ENCODE measurements at regions not wholly inside any gene's neighbourhood (a gene's known extent, or its start where the extent isn't known, plus 50 kb on each side); places are given as distances from the start of the nearest gene placed in this dataset.

DNA sequence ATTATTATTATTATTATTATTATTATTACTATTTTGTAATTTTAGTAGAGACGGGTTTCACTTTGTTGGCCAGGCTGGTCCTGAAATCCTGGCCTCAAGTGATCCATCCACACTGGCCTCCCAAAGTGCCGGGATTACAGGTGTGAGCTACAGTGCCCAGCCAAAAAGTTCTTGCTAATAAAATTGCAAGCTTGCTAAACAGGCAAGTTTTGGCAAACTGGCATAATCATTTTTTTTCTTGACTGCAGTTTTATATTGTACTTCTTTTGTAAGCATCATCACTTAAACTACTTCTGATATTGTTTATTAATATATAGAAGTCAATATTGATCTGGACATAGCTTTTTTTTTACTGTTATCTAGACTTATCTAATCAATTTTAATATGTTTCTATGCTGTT lies 536.4 kb downstream of the LRFN5 start:
- no peak for DNase-seq

GRCh38 chr14:42141328-42141727 lies 534.7 kb downstream of the LRFN5 start:
- DNase-seq, result no peak

DNA sequence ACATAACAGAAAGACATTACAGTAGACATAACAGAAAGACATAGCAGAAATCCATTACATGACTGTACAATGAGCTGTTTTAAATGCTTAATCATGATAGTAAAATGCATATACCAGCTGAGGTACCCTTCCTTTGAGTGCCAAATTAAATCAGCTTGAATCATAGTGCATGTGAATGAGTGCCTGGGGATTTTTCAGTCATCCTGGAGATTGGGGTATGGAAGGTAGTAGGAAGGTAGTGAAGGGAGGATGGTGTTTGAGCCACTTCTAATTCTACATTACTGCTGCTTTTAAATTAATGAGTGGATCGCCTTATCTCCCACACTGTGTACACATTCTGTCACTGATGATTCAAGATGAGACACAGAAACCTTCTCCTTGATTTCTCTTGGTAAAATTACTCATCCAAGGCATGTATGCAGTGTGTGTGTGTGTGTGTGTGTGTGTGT lies 534.2 kb downstream of the LRFN5 start:
- DNase-seq, result no peak

DNA sequence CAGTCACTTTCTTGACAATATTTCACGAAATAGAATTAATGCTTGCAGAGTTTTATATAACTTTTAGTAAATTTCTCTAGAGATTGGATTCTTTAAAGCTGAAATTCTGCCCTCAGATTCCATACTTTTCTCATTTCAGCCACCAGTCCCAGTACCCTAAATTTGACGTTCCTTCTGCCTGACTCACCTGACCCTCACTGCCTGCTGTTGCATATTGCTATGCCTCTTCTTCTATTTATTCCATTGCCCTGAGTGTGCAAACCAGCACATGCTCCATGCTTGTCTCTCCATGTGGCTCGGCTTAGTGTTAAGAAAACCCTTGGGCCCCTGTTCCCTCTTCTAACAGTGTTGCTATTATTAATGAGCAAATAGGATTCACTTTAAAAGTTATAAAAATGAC lies 533.3 kb downstream of the LRFN5 start:
- DNase-seq, result no peak

DNA sequence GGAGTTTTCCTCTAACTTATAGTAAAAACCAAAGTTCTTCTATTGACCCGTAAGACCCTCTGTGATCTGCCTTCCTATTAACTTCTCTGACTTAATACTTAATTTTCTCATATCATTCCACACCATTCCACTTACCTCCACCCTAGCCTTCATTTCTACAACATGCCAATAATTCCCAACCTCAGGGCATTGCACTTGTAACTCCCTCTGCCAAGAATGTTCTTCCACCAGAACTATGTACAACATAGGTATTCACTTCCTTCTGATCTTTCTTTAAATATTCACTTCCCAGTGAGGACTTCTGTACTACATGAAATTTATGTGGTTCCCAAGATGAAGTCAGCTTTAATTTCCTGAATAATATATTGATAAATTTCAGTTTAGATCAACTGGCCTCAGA lies 531.7 kb downstream of the LRFN5 start:
- DNase-seq, result no peak

GRCh38 chr14:42130815-42131214 lies 524.1 kb downstream of the LRFN5 start:
- DNase-seq, result no peak

GRCh38 chr14:42123526-42123925 lies 516.9 kb downstream of the LRFN5 start:
- DNase-seq, result no peak

GRCh38 chr14:42113358-42114069 lies 506.8 kb downstream of the LRFN5 start:
- DNase-seq, result no peak

DNA sequence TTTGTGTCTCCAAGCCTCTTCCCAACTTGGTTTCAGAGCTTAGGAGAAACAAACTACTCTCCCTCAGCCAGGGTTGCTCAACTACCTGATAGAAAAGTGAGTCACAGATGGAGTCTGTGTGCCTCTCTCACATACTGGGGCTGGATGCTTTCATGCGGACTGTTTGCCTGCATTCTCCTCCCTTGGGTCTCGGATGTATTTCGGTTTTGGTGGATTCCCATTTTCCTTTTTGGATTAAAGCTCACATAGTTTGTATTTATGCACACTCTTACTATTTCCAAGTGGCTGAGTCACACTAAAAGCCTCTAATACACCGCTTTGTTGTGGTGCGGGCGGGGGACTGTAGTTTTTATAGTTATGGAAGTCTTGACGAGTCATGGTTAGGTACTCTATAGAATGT lies 505.4 kb downstream of the LRFN5 start:
- DNase-seq, result no peak

DNA sequence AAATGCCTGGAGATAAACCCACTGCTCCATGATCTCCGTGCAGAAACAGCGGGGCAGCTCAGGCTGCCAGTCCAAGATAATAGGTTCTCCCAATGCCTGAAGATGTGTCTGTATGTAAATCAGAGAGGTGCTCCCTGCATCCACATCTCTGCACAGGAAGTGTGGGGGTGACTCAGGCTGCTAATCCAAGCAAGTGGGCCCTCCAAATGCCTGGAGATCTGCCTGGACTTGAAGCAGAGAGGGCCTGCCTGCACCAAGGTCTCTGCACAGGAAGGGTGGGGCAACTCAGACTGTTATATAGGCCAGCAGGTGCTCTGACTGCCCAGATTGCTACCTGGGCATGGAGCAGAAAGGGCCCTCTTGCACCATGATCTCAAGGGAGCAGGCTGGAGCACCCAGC lies 504.7 kb downstream of the LRFN5 start:
- DNase-seq, result no peak

- DNase-seq, result no peak
Measured at GRCh38 chr14:42110167-42110566, 503.5 kb downstream of the LRFN5 start.

DNA sequence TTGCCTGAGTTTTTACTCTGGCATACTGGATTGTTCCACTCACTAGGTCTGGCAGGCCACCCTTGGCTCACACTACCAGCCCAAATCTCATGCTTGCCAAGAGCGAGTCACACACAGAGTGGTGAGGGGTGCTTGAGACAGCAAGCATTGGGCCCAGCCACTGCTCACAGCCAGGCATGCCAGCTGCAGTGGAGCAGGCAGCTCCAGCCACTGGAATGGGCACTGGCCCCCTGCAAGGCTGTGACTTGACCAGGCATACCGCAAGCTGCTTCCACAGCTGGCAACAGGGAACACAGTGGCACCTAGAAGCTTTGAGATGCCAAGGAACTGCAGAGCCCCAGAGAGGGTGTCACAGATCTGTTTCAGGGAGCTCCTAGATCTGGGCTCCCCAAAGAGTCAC lies 488.5 kb downstream of the LRFN5 start:
- no peak for DNase-seq

DNA sequence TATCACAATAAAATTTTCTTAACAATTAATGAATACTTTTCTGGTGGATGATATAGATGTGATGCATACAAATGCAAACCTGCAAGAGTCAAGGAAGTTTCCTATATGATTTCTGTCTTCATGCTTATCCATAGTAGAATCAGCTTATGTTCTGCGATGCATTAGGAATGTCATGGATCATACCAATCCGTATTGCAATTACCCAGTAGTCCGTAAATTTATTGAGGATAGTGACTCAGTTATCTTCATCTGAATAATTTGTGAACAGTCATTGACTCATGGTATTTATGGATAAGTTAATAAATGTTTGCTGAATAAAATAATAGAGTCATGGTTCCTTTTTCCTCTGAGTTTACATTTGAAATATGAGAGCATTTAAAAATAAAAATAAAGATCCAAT lies 483.4 kb downstream of the LRFN5 start:
- no peak for DNase-seq

GRCh38 chr14:42079911-42080310 lies 473.2 kb downstream of the LRFN5 start:
- no peak for DNase-seq

DNA sequence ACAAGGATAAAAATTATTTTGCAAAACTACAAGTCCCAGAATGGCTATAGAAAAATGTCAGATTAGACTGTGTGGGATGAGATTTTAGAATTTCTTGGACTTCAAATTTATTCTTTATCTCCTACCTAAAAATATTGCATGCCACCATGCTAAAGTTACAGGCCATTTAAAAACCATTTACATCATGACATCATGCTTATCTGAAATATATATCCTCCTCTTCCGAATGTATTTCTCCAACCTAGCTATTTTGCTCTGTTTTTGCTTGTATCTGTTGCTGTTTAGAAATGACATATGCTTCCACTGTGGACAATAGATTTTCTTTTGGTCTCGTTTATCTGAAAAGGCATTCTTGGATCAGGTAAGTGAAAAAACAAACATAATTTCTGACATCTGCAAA lies 471.7 kb downstream of the LRFN5 start:
- DNase-seq, result no peak

DNA sequence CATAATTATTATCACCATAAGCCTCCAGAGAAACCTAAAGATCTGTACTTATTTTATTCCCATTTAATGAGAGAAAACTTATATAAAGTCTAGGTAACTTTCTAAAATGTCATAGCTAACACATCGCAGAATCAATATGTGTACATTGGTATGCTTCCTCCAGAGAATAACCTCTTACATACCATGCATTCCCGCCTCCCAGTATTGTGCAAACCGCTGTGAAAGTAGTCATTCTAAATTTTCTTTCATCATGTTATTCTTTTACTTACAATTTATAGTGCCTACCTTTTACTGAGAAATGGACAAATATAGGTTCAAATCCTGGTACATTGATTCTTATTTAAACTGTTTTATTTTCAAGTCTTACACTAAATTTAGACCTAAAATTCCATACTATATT lies 463.4 kb downstream of the LRFN5 start:
- DNase-seq, result no peak

DNA sequence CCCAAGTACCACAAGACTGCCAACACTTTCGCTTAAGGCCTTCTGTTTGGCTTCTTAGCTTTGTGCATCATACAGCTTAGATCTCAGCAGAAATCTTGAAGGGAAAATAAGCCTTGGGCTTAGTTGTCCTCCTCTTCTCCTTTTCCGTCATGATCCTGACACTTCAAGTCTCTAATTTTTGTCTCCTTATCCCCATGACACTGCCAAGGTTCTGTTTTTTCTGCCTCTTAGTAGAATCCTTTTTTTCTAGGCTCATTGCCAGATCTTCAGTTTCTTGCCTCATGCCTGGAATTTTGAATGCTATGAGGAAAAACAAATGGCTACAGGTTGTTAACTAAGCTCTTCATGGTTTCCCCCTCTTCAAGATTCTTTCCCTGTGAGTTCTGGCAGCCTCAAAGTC lies 450.4 kb downstream of the LRFN5 start:
- DNase-seq, result no peak

DNA sequence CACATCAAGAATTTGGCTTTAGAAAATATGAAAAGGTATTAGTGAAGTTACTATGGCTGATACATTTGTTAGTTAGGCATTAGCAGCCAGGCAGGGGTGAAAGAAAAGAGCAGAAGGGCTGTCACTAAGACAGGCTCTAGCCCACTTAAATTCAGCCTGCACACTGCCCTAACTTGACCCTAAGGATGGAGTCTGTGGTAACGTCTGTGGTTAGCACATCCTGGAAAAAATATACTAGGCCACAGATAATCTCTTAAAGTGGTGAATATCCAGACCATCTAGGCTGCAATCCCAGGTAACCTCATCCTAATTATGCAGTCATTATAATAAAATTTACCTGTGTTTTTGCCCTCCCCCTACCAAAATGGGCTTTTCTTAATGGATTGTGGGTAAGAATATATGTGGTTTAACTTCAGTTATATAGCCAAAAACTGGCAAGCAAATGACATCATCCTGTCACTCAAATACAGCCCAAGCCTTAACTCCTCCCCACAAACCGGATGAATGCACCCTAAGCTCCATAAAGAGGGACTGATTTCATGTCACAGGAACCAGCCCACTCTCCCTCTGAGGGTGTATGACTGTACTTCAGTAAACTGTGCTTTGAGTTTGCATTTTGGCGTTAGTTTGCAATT lies 440.9 kb downstream of the LRFN5 start:
- DNase-seq, result no peak

DNA sequence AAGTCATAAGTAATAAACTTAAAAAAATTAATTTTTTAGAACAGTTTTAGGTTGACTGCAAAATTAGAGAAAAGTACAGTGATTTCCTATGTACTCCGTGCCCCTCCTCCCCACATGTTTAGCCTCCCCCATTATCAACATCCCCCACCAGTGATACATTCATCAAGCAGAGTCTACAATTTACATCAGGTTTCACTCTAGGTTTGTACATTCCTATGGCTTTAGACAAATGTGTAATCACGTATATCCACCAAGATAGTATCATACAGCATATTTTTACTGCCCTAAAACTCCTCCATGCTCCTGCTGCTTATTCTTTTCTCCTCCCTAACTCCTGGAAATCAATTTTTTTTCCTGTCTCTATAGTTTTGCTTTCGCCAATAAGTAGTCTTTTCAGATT lies 438.7 kb downstream of the LRFN5 start:
- no peak for DNase-seq

- no peak for DNase-seq
Measured at GRCh38 chr14:42028607-42029006, 421.9 kb downstream of the LRFN5 start.

DNA sequence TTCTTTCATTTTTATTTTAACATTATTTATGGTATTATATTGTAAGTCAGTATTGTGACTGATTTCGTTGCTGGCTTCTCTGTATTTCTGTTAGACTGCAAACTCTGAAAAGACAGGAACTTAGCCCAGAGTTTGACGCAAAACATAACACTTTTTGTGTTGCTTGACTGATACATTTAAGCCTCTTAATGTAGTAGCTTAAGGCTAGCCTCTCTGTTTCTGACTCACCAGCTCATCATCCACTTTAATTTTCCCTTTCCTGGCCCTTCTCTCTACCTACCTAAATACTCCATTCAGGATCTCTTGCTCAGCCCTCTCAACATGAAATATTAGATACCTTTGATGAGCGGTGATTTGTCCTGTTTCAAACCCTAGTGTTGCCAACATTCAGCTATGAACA lies 420.6 kb downstream of the LRFN5 start:
- DNase-seq, result no peak

DNA sequence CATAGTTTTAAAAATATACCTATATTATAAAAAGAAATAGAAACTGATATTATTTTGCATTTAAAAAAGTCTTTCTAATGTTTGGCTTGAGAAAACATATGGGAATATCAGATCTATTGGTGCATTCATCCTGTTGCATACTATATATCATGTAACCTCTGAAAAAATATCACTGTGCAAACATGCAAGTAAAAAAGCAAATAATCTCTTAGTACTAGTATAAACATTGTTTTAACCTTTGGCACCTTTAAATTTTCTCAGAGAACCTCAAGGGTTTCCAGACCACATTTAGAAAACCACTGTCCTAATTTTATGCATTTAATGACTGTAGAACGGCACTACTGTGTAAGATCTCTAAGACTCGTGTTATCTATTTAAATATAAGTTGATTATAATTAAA lies 416.8 kb downstream of the LRFN5 start:
- no peak for DNase-seq

GRCh38 chr14:42014301-42014700 lies 407.6 kb downstream of the LRFN5 start:
- no peak for DNase-seq

- no peak for DNase-seq
Measured at GRCh38 chr14:42013559-42013958, 406.9 kb downstream of the LRFN5 start.

- no peak for DNase-seq
Measured at GRCh38 chr14:42013153-42013552, 406.5 kb downstream of the LRFN5 start.
